Keratinocyte (primary cell): ENCODE measurements at regions not wholly inside any gene's neighbourhood (a gene's known extent, or its start where the extent isn't known, plus 50 kb on each side); places are given as distances from the start of the nearest gene placed in this dataset.

Experiments
- EZH2 ChIP-seq: IDR thresholded peaks from one replicate; pipeline ENCODE4 v1.6.1; 2012; ENCODE audit warnings: inconsistent platforms, mild to moderate bottlenecking, low read length, moderate library complexity
- TF ChIP-seq, protein P1 (sequence below), 3 experiments: IDR thresholded peaks in 1 of 3; conservative IDR thresholded peaks in 1 of 3; optimal IDR thresholded peaks in 1 of 3; 2 replicates in 2 of 3; 3 replicates in 1 of 3; pipeline versions ENCODE3 to v1.5.1; 2011; ENCODE audit warnings: low read length in 3 of 3, mild to moderate bottlenecking in 3 of 3, moderate library complexity in 2 of 3, control low read depth in 1 of 3, inconsistent platforms in 1 of 3; ENCODE audit not compliant: insufficient read depth in 2 of 3; ENCODE audit errors: extremely low read depth in 1 of 3

- TF ChIP-seq, protein P1, sequence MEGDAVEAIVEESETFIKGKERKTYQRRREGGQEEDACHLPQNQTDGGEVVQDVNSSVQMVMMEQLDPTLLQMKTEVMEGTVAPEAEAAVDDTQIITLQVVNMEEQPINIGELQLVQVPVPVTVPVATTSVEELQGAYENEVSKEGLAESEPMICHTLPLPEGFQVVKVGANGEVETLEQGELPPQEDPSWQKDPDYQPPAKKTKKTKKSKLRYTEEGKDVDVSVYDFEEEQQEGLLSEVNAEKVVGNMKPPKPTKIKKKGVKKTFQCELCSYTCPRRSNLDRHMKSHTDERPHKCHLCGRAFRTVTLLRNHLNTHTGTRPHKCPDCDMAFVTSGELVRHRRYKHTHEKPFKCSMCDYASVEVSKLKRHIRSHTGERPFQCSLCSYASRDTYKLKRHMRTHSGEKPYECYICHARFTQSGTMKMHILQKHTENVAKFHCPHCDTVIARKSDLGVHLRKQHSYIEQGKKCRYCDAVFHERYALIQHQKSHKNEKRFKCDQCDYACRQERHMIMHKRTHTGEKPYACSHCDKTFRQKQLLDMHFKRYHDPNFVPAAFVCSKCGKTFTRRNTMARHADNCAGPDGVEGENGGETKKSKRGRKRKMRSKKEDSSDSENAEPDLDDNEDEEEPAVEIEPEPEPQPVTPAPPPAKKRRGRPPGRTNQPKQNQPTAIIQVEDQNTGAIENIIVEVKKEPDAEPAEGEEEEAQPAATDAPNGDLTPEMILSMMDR (optimal IDR thresholded peaks at IDR 0.05 in 1 of 3, IDR thresholded peaks at IDR 0.05 in 1 of 3, conservative IDR thresholded peaks at IDR 0.05 in 1 of 3; ENCODE audit: extremely low read depth in 1 of 3, insufficient read depth in 2 of 3, low read length in 3 of 3) = no peak
- TF ChIP-seq EZH2 = no peak
Observed at GRCh38 chr10:129057856-129058663, 409.0 kb upstream of the MGMT start.
